ENCODE measurements at regions not wholly inside any gene's neighbourhood (a gene's known extent, or its start where the extent isn't known, plus 50 kb on each side); places are given as distances from the start of the nearest gene placed in this dataset.
A peak's percentile ranks its signal among the peaks of the same experiment; 100 is the strongest.

DNA sequence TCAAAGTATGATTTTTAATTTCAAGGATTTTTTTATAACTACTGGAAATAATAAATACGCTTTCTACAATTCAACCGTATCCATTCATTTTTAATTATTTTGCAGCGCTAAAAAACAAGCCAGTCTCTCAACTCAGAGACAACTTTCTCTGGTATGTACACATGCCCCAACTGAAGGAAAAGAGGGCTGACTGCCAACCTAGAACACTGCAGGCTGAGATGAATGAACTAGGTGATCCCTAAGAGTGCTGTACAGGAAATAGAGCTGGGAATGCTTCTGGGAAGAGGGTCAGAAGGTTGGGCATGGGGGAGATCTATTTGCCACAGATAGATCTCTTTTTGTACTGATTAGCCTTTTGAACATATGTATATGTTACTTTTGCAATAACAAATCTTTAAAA, 460.1 kb downstream of the NR4A2 start:
- H3K27ac ChIP-seq (ENCODE audit: low read length), result peak overlapping the region; percentile 17
- H3K79me2 ChIP-seq (ENCODE audit: low read length), result no peaks in the 10 kb centered on the region
- H4K20me1 ChIP-seq (ENCODE audit: low read length), result no peaks in the 10 kb centered on the region
- H3K9me2 ChIP-seq (replicated peaks; ENCODE audit: low read length), result no peaks in the 10 kb centered on the region
- peak; percentile 31; the same call in 1 of the 2 replicates for ATAC-seq
- peaks cover 15% of the 10 kb centered on the region for H3K4me1 ChIP-seq (ENCODE audit: insufficient read depth, low read length)
- no peak overlapping the region for H3K4me2 ChIP-seq (ENCODE audit: low read length)
- DNase-seq, result peak; percentile 33
- ChIA-PET POLR2A (ENCODE audit: unreplicated experiment) (no interaction called here), CTCF (no interaction called here)
- BruUV-seq (replicated peaks), result no TSS peak
- no peaks in the 10 kb centered on the region for H3K9me3 ChIP-seq (ENCODE audit: low read length)
- no peak overlapping the region for H2AFZ ChIP-seq (ENCODE audit: low read length)
- H3K4me3 ChIP-seq (ENCODE audit: low read length), result no peak overlapping the region
- no peak overlapping the region for H3K9ac ChIP-seq (ENCODE audit: low read length)
- no peaks in the 10 kb centered on the region for H3K36me3 ChIP-seq (ENCODE audit: low read depth, low read length)
- intact Hi-C loops (cut with micrococcal nuclease), result no loop called here
- H3F3A ChIP-seq (ENCODE audit: low read length, unreplicated experiment), result no peaks in the 10 kb centered on the region
- no peaks in the 10 kb centered on the region for H3K27me3 ChIP-seq (ENCODE audit: low read length)
- TF ChIP-seq EZH2phosphoT487 (IDR thresholded peaks at IDR 0.05; ENCODE audit: borderline replicate concordance, low read length) (no peak), EZH2 (IDR thresholded peaks at IDR 0.05; ENCODE audit: low read length, unreplicated experiment) (no peak)
- TF ChIP-seq, protein P1, sequence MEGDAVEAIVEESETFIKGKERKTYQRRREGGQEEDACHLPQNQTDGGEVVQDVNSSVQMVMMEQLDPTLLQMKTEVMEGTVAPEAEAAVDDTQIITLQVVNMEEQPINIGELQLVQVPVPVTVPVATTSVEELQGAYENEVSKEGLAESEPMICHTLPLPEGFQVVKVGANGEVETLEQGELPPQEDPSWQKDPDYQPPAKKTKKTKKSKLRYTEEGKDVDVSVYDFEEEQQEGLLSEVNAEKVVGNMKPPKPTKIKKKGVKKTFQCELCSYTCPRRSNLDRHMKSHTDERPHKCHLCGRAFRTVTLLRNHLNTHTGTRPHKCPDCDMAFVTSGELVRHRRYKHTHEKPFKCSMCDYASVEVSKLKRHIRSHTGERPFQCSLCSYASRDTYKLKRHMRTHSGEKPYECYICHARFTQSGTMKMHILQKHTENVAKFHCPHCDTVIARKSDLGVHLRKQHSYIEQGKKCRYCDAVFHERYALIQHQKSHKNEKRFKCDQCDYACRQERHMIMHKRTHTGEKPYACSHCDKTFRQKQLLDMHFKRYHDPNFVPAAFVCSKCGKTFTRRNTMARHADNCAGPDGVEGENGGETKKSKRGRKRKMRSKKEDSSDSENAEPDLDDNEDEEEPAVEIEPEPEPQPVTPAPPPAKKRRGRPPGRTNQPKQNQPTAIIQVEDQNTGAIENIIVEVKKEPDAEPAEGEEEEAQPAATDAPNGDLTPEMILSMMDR (conservative IDR thresholded peaks at IDR 0.05; ENCODE audit: low read depth, low read length), result no peak

DNA sequence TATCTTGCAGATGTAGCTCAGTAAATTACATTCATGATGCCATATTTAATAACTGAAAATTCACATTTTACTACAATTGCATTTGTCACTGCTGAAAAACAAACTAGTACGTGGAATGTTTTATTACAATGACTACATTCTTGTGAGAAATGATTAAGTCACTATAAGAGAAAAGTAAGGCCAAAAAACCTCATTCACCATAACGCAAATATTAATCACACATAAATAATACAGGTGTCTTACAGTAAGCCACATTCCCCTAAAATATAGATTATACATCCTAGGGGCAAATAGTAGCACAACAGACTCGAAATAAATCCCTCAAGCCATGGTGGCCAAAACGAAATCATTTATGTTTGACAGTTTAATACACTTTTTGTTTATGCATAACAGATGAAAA, 460.6 kb downstream of the NR4A2 start:
- H2AFZ ChIP-seq (ENCODE audit: low read length), result no peak overlapping the region
- no peaks in the 10 kb centered on the region for H3F3A ChIP-seq (ENCODE audit: low read length, unreplicated experiment)
- ATAC-seq (peak; percentile 62), DNase-seq (peak; percentile 62)
- H3K9me2 ChIP-seq (replicated peaks; ENCODE audit: low read length), result no peaks in the 10 kb centered on the region
- no peaks in the 10 kb centered on the region for H3K79me2 ChIP-seq (ENCODE audit: low read length)
- intact Hi-C loops (cut with micrococcal nuclease), result no loop called here
- H3K9me3 ChIP-seq (ENCODE audit: low read length), result no peaks in the 10 kb centered on the region
- H3K4me1 ChIP-seq (ENCODE audit: insufficient read depth, low read length), result peaks cover 15% of the 10 kb centered on the region
- H4K20me1 ChIP-seq (ENCODE audit: low read length), result no peaks in the 10 kb centered on the region
- H3K4me3 ChIP-seq (ENCODE audit: low read length), result no peak overlapping the region
- no peak overlapping the region for H3K9ac ChIP-seq (ENCODE audit: low read length)
- ChIA-PET POLR2A (ENCODE audit: unreplicated experiment) (no interaction called here), CTCF (no interaction called here)
- no peaks in the 10 kb centered on the region for H3K27me3 ChIP-seq (ENCODE audit: low read length)
- H3K36me3 ChIP-seq (ENCODE audit: low read depth, low read length), result no peaks in the 10 kb centered on the region
- H3K27ac ChIP-seq (ENCODE audit: low read length), result peak overlapping the region; percentile 52
- peak overlapping the region; percentile 20; the same call in 1 of the 2 replicates for H3K4me2 ChIP-seq (ENCODE audit: low read length)
- TF ChIP-seq EZH2 (IDR thresholded peaks at IDR 0.05; ENCODE audit: low read length, unreplicated experiment), result no peak
- TF ChIP-seq EZH2phosphoT487 (IDR thresholded peaks at IDR 0.05; ENCODE audit: borderline replicate concordance, low read length), result no peak
- TF ChIP-seq, protein P1 (conservative IDR thresholded peaks at IDR 0.05; ENCODE audit: low read depth, low read length), result no peak
- no TSS peak for BruUV-seq (replicated peaks)

DNA sequence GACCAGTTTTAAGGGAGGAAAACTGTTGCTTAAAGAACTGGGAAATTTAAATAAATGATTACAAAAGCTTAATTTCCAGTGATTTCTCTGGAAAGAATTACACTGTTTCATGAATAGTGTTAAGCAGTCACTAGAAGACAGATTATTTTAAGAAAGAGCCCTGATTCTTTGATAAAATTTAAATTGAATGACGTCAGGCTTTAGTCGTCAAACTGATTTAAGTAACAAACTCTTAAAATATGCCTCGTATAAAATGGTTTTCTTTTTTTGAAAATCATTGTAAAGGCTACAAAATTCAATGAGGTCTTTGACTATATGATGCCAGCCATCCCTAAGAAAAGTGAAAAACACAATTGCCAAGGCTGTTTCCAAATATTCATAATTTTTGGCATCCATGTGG, 465.0 kb downstream of the NR4A2 start:
- CTCF ChIA-PET, result no interaction called here
- Histone ChIP-seq H3K4me2 (ENCODE audit: low read length) (no peak overlapping the region), H3K4me3 (ENCODE audit: low read length) (no peak overlapping the region), H3K27ac (ENCODE audit: low read length) (no peak overlapping the region), H3K9me2 (replicated peaks; ENCODE audit: low read length) (no peaks in the 10 kb centered on the region), H3K79me2 (ENCODE audit: low read length) (no peaks in the 10 kb centered on the region), H4K20me1 (ENCODE audit: low read length) (no peaks in the 10 kb centered on the region), H2AFZ (ENCODE audit: low read length) (no peak overlapping the region), H3K9me3 (ENCODE audit: low read length) (no peaks in the 10 kb centered on the region), H3F3A (ENCODE audit: low read length, unreplicated experiment) (no peaks in the 10 kb centered on the region), H3K4me1 (ENCODE audit: insufficient read depth, low read length) (peaks cover 14% of the 10 kb centered on the region), H3K36me3 (ENCODE audit: low read depth, low read length) (no peaks in the 10 kb centered on the region), H3K9ac (ENCODE audit: low read length) (no peak overlapping the region), H3K27me3 (ENCODE audit: low read length) (no peaks in the 10 kb centered on the region)
- DNase-seq, result no peak
- ATAC-seq, result no peak
- POLR2A ChIA-PET (ENCODE audit: unreplicated experiment), result no interaction called here
- BruUV-seq (replicated peaks), result no TSS peak
- intact Hi-C loops (cut with micrococcal nuclease), result no loop called here
- no peak for TF ChIP-seq EZH2phosphoT487 (IDR thresholded peaks at IDR 0.05; ENCODE audit: borderline replicate concordance, low read length)
- TF ChIP-seq, protein P1 (conservative IDR thresholded peaks at IDR 0.05; ENCODE audit: low read depth, low read length), result no peak
- no peak for TF ChIP-seq EZH2 (IDR thresholded peaks at IDR 0.05; ENCODE audit: low read length, unreplicated experiment)
